ENCODE measurements at regions not wholly inside any gene's neighbourhood (a gene's known extent, or its start where the extent isn't known, plus 50 kb on each side); places are given as distances from the start of the nearest gene placed in this dataset.

DNA sequence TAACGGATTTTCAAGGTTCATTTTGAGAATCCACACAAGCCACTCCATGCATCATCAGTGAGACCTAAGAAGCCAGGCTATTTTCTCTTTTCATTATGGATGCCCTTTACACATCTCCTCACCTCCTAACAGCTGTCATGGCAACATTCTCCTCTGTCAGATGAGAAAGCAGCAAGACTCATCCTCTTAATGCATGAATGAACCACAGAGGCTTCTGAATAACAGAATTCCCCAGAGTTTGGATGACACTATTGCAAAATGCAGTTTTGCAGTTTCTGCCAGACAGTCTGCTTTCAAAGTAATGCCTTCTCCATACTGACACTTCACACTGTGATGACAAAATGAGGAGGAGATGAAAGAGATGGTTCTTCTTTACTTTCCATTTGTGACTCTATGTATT lies 286.7 kb upstream of the GRIP1 start:
- TF ChIP-seq, protein P1, sequence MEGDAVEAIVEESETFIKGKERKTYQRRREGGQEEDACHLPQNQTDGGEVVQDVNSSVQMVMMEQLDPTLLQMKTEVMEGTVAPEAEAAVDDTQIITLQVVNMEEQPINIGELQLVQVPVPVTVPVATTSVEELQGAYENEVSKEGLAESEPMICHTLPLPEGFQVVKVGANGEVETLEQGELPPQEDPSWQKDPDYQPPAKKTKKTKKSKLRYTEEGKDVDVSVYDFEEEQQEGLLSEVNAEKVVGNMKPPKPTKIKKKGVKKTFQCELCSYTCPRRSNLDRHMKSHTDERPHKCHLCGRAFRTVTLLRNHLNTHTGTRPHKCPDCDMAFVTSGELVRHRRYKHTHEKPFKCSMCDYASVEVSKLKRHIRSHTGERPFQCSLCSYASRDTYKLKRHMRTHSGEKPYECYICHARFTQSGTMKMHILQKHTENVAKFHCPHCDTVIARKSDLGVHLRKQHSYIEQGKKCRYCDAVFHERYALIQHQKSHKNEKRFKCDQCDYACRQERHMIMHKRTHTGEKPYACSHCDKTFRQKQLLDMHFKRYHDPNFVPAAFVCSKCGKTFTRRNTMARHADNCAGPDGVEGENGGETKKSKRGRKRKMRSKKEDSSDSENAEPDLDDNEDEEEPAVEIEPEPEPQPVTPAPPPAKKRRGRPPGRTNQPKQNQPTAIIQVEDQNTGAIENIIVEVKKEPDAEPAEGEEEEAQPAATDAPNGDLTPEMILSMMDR (IDR thresholded peaks at IDR 0.05), result no peak
- TF ChIP-seq POLR2A (IDR thresholded peaks at IDR 0.05), result no peak
- Histone ChIP-seq H3K36me3 (no peaks in the 10 kb centered on the region), H3K4me1 (no peaks in the 10 kb centered on the region), H3K27me3 (no peaks in the 10 kb centered on the region), H3K27ac (no peak overlapping the region), H3K9me3 (no peaks in the 10 kb centered on the region), H3K4me3 (no peak overlapping the region)
- DNase-seq, result no peak

DNA sequence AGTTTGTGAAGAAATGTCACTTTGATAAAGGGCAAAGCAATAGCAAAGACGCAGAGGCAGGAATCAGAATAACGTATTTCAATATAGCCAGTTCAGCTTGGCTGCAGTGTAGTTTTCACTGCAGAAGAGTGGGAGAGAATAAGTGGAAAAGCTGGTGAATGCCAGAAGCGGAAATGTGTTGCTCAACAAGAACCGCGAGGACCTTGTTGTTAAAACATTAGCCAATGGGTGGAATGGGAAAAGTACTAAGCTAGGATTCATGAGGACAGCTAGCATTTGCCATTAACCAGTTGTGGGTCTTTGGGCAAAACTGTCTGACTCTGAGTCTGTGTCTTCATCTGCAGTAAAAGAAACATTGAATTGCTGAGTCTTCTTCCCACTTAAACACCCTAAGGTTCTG lies 292.9 kb upstream of the GRIP1 start:
- H3K4me1 ChIP-seq, result no peaks in the 10 kb centered on the region
- H3K36me3 ChIP-seq, result no peaks in the 10 kb centered on the region
- H3K9me3 ChIP-seq, result no peaks in the 10 kb centered on the region
- no peak overlapping the region for H3K27ac ChIP-seq
- H3K27me3 ChIP-seq, result no peaks in the 10 kb centered on the region
- no peak overlapping the region for H3K4me3 ChIP-seq
- no peak for DNase-seq
- TF ChIP-seq, protein P1 (IDR thresholded peaks at IDR 0.05), result no peak
- TF ChIP-seq POLR2A (IDR thresholded peaks at IDR 0.05), result no peak

DNA sequence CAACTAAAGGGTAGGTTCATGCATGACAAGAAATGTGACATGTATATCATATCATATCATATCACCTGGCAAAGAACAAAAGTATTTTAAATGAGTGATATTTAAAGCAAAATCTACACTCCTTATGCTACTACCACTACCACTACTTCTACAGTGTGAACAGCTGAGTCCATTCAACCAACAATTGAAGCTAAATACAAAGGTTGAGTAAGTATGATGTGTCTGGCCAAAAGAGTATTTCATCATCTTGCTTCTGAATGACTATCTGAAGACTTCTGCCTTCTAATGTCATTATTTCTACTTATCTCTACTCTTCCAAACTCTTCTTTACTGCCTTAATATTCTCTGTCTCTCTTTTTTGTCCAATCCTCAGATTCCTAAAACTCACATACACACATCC lies 292.6 kb upstream of the CAND1 start:
- Histone ChIP-seq H3K36me3 (no peaks in the 10 kb centered on the region), H3K4me1 (no peaks in the 10 kb centered on the region), H3K4me3 (no peak overlapping the region), H3K27me3 (no peaks in the 10 kb centered on the region), H3K9me3 (no peaks in the 10 kb centered on the region), H3K27ac (no peak overlapping the region)
- no peak for DNase-seq
- no peak for TF ChIP-seq POLR2A (IDR thresholded peaks at IDR 0.05)
- TF ChIP-seq, protein P1 (IDR thresholded peaks at IDR 0.05), result no peak

DNA sequence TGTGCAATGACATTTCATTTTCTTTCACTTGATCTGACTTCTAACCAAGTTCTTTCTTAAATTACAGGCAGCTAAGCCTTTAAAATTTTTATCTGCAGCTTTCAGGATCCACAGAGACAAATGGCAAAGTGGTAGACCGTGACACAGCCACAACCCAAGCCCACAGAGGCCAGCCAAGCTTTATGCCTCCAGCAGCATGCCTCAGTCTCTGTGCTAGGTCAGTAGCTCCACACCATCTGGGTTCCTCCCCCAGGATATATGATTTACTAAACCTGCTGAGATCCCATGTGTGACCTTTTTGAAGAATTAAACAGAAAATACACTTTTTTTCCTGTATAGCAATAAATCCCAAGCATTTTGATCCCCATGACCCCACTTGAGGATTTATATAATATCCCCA lies 290.4 kb upstream of the CAND1 start:
- no peak overlapping the region for H3K27ac ChIP-seq
- no peaks in the 10 kb centered on the region for H3K27me3 ChIP-seq
- H3K9me3 ChIP-seq, result no peaks in the 10 kb centered on the region
- H3K36me3 ChIP-seq, result no peaks in the 10 kb centered on the region
- DNase-seq, result no peak
- no peaks in the 10 kb centered on the region for H3K4me1 ChIP-seq
- TF ChIP-seq, protein P1 (IDR thresholded peaks at IDR 0.05), result no peak
- TF ChIP-seq POLR2A (IDR thresholded peaks at IDR 0.05), result no peak
- no peak overlapping the region for H3K4me3 ChIP-seq

DNA sequence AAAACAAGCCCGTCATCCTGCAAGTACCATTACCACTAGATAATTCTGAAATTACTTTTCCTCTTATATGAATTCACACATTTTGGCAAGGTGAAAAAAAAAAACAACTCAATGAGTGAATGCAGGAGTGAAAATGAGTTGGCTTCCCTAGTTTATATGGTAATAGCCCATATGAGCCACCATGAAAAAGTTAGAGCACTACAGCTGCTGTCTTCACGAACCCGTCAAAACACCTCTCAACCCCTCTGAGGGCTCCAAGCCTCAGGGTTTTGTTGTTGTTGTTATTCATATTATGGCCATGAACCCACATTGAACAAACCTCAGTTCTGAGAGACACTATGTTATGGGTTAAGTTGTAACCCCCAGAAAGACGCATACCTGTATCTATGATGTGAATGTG lies 289.9 kb upstream of the CAND1 start:
- no peak for DNase-seq
- no peak overlapping the region for H3K4me3 ChIP-seq

More for the DNA sequence above, 289.9 kb upstream of the CAND1 start:
- no peak for TF ChIP-seq POLR2A (IDR thresholded peaks at IDR 0.05)
- TF ChIP-seq, protein P1 (IDR thresholded peaks at IDR 0.05), result no peak
- no peaks in the 10 kb centered on the region for H3K4me1 ChIP-seq
- H3K9me3 ChIP-seq, result no peaks in the 10 kb centered on the region
- H3K36me3 ChIP-seq, result no peaks in the 10 kb centered on the region
- H3K27ac ChIP-seq, result no peak overlapping the region
- H3K27me3 ChIP-seq, result no peaks in the 10 kb centered on the region

Data from Peyer's patch (tissue), 4 donors.